ENCODE measurements at regions not wholly inside any gene's neighbourhood (a gene's known extent, or its start where the extent isn't known, plus 50 kb on each side); places are given as distances from the start of the nearest gene placed in this dataset.

DNA sequence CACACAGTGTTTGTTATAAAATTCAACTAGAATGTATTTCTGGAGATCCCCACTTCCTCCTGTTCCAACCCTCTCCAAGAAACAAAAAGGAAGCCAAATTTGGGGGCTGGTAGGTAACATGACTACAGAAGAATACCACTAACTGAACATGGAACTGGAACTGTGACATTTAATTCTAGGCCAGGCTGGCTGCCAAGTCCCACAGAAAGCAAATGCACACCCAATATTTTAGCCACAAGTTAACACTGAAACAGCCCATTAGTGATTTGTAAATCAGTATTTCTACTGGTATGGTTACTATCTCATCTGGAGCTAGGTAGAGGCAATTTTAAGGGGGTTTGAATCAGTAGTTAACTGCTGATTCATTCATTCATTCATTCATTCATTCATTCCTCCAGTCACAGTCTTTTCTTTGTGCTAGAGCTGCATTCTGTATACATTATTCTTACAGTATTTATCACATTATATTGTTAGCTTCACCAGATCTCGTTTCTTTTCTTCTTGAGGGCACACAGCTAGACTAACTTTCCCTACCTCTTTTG lies 131.7 kb upstream of the GDNF start:
- Histone ChIP-seq H3K9me1 (ENCODE audit: insufficient read depth, low read length) (no peaks in the 10 kb centered on the region), H2AK5ac (ENCODE audit: low read depth, low read length) (no peak overlapping the region), H3K79me1 (ENCODE audit: low read depth in 1 of 2, low read length in 2 of 2) (no peaks in the 10 kb centered on the region), H3K23ac (ENCODE audit: low read depth, low read length) (no peak overlapping the region), H3K9me3 (ENCODE audit: control insufficient read depth, insufficient read depth, low read length) (no peaks in the 10 kb centered on the region), H2AFZ (replicated peaks; ENCODE audit: low read length, poor library complexity) (no peak overlapping the region), H3K56ac (ENCODE audit: extremely low read depth, insufficient read depth, low read length) (no peak overlapping the region), H3K4me1 (ENCODE audit: control insufficient read depth, insufficient read depth, low read length) (no peaks in the 10 kb centered on the region), H2BK5ac (ENCODE audit: low read depth, low read length, poor library complexity, severe bottlenecking) (no peak overlapping the region), H2BK120ac (ENCODE audit: low read depth, low read length) (no peak overlapping the region), H3K4ac (ENCODE audit: low read depth, low read length) (no peak overlapping the region), H3K27me3 (ENCODE audit: control insufficient read depth, insufficient read depth, low read length) (peaks cover 3% of the 10 kb centered on the region), H2BK15ac (ENCODE audit: low read depth, low read length) (no peak overlapping the region), H2BK20ac (ENCODE audit: low read depth, low read length) (no peak overlapping the region), H4K91ac (ENCODE audit: insufficient read depth, low read depth, low read length) (no peak overlapping the region), H4K20me1 (ENCODE audit: insufficient read depth, low read length) (no peaks in the 10 kb centered on the region), H4K8ac (ENCODE audit: low read depth in 2 of 2, low read length in 2 of 2) (no peak overlapping the region), H3K14ac (replicated peaks; ENCODE audit: low read depth, low read length) (no peak overlapping the region), H3K9ac (ENCODE audit: low read depth, low read length) (no peak overlapping the region), H3K4me3 (ENCODE audit: insufficient read depth, low read depth, low read length) (no peak overlapping the region), H2AK9ac (replicated peaks; ENCODE audit: low read depth, low read length, poor library complexity) (no peak overlapping the region), H3K18ac (ENCODE audit: low read depth, low read length) (no peak overlapping the region), H4K5ac (ENCODE audit: low read depth, low read length) (no peak overlapping the region), H3K4me2 (ENCODE audit: low read depth, low read length) (no peak overlapping the region), H3K27ac (ENCODE audit: insufficient read depth, low read length) (no peak overlapping the region), H3K36me3 (ENCODE audit: control insufficient read depth, insufficient read depth, low read length) (no peaks in the 10 kb centered on the region)
- intact Hi-C loops (cut with micrococcal nuclease) = no loop called here
- DNase-seq (no peak), ATAC-seq (ENCODE audit: low read depth) (no peak)
- dilution Hi-C loops (cut with HindIII; ENCODE audit: low sequenced_read_pairs, unreplicated experiment) = no loop called here
- in situ Hi-C loops (cut with MboI; ENCODE audit: low sequenced_read_pairs) = no loop called here
- CTCF ChIA-PET = no interaction called here
- BruUV-seq (replicated peaks) = no TSS peak
- WGBS, 2 experiments (ENCODE audit: extremely low coverage in 2 of 2, insufficient read length in 1 of 2) = no CpG with 5 or more reads among the region's 1 CpG
- TF ChIP-seq ELK1 (IDR thresholded peaks at IDR 0.05; ENCODE audit: borderline replicate concordance, low read depth, low read length) (no peak), BHLHE40 (IDR thresholded peaks at IDR 0.05; ENCODE audit: low read depth, low read length) (no peak), NFE2L2 (IDR thresholded peaks at IDR 0.05; ENCODE audit: low read depth, low read length) (no peak), RCOR1 (IDR thresholded peaks at IDR 0.05; ENCODE audit: insufficient replicate concordance, low read length) (no peak), MAFK (IDR thresholded peaks at IDR 0.05; ENCODE audit: low read depth, low read length) (no peak), SMC3 (IDR thresholded peaks at IDR 0.05; ENCODE audit: low read depth, low read length) (no peak), RFX5 (IDR thresholded peaks at IDR 0.05; ENCODE audit: low read depth, low read length) (no peak), MAZ (IDR thresholded peaks at IDR 0.05; ENCODE audit: borderline replicate concordance, low read depth, low read length) (no peak), FOS (IDR thresholded peaks at IDR 0.05; ENCODE audit: low read depth, low read length) (no peak), USF2 (IDR thresholded peaks at IDR 0.05; ENCODE audit: low read depth, low read length) (no peak), CHD1 (IDR thresholded peaks at IDR 0.05; ENCODE audit: low read depth, low read length) (no peak), POLR2A (IDR thresholded peaks at IDR 0.05; ENCODE audit: low read depth, low read length) (no peak), CEBPB (IDR thresholded peaks at IDR 0.05; ENCODE audit: low read depth, low read length) (no peak), RAD21 (IDR thresholded peaks at IDR 0.05; ENCODE audit: low read length) (no peak), MXI1 (IDR thresholded peaks at IDR 0.05; ENCODE audit: borderline replicate concordance, low read depth, low read length) (no peak)
- TF ChIP-seq, protein P1, sequence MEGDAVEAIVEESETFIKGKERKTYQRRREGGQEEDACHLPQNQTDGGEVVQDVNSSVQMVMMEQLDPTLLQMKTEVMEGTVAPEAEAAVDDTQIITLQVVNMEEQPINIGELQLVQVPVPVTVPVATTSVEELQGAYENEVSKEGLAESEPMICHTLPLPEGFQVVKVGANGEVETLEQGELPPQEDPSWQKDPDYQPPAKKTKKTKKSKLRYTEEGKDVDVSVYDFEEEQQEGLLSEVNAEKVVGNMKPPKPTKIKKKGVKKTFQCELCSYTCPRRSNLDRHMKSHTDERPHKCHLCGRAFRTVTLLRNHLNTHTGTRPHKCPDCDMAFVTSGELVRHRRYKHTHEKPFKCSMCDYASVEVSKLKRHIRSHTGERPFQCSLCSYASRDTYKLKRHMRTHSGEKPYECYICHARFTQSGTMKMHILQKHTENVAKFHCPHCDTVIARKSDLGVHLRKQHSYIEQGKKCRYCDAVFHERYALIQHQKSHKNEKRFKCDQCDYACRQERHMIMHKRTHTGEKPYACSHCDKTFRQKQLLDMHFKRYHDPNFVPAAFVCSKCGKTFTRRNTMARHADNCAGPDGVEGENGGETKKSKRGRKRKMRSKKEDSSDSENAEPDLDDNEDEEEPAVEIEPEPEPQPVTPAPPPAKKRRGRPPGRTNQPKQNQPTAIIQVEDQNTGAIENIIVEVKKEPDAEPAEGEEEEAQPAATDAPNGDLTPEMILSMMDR (conservative IDR thresholded peaks at IDR 0.05; ENCODE audit: low read depth, low read length) = no peak
- POLR2A ChIA-PET (ENCODE audit: unreplicated experiment) = interaction anchor here (0.6 kb wide), 1 partner anchor 111 kb away, joined by 3 read pairs; no protein-coding TSS in a partner anchor
